CD4-positive, alpha-beta T cell treated with Interleukin-1 beta for 1 hour (primary cell): ENCODE measurements at regions not wholly inside any gene's neighbourhood (a gene's known extent, or its start where the extent isn't known, plus 50 kb on each side); places are given as distances from the start of the nearest gene placed in this dataset.
"Not testable (repeated sequence)": the region's sequence is repeated elsewhere in the genome, so short reads cannot be mapped to it uniquely, and the experiment has no call there.

Source experiments
- DNase-seq, 2 donors: peaks; one replicate each; pipeline ENCODE4 v3.0.0-alpha.2; 2020 to 2022

- no peak for DNase-seq
Observed at GRCh38 chr13:66237411-66238062, 992.6 kb downstream of the PCDH9 start.

DNA sequence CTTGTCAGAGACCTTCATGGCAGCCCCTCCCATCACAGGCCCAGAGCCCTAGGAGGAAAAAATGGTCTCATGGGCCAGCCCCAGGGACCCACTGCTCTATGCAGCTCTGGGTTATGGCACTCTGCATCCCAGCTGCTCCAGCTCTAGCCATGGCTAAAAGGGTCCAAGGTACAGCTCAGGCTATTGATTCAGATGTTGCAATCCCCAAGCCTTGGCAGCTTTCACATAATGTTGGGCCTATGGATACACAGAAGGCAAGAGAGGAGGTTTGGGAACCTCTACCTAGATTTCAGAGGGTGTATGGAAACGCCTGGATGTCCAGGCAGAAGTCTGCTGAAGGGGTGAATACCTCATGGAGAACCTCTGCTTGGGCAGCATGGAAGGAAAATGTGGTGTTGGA, 996.0 kb downstream of the PCDH9 start:
- DNase-seq: no peak

DNA sequence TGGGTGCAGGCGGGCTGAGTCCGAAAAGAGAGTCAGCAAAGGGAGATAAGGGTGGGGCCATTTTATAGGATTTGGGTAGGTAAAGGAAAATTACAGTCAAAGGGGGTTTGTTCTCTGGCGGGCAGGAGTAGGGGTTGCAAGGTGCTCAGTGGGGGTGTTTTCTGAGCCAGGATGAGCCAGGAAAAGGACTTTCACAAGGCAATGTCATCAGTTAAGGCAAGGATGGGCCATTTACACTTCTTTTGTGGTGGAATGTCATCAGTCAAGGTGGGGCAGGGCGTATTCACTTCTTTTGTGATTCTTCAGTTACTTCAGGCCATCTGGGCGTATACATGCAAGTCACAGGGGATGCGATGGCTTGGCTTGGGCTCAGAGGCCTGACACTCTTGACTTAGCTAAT, 998.2 kb downstream of the PCDH9 start:
- DNase-seq: not testable (repeated sequence)

GRCh38 chr13:66225072-66225471, 1005.1 kb downstream of the PCDH9 start:
- no peak for DNase-seq

DNA sequence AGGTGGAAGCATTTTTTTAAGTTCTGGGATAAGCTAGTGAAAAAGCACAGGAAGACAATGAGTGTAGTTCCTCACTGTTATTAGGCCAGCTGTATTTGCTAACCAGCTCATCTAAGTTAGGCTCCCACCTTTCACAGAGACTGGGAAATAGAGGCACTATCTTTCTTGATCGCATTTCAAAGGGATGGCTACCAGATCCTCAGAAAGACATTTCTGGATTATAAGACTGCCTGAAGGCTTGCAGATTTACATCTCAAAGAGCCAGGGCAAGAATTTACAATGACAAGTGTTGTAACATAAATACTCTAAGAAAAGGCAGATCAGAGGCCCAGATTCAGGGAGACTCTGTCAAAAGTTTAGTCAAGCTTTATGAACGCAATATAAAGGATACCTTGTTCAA, 1005.5 kb downstream of the PCDH9 start:
- DNase-seq: no peak

DNA sequence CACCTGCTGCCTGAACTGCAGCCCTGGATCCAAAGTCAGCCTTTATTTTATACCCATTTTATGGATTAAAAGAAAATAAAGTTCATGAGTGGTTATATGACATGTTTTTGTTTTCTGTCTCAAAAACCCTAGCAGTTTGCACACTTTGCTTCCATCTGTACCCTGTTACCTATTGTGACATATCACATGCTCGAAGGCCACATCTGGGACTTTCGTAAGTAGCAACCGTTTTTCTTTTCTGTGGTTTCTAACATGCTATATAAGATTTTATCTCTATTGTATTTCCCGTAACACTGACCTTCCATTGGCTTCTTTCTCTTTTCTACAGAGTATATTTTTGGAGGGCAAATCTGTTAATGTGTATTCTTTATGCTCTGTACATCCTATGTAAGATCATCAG, 1007.2 kb downstream of the PCDH9 start:
- DNase-seq: no peak

GRCh38 chr13:66222127-66222526, 1008.0 kb downstream of the PCDH9 start:
- DNase-seq: no peak

DNA sequence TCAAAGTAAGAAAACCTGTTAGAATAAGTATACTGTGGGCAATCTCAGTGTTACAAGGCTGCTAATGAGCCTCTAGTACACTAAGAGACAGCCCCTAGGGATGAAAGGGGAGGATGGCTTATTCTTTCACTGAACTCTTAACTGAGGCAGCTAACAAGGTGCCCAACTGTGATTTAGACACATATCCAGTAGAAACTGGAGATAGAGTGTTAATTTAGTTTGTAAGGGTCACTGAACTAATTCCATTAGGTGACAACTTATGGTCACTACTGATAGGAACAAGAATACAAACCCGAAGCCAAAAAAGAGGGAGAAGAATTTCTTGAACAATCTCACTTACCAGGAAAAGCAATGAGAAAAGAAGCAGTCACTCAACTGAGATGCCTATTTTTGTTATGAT, 1010.6 kb downstream of the PCDH9 start:
- no peak for DNase-seq

GRCh38 chr13:66218583-66218982, 1011.6 kb downstream of the PCDH9 start:
- DNase-seq: no peak

GRCh38 chr13:66216728-66217127, 1013.4 kb downstream of the PCDH9 start:
- DNase-seq: no peak

DNA sequence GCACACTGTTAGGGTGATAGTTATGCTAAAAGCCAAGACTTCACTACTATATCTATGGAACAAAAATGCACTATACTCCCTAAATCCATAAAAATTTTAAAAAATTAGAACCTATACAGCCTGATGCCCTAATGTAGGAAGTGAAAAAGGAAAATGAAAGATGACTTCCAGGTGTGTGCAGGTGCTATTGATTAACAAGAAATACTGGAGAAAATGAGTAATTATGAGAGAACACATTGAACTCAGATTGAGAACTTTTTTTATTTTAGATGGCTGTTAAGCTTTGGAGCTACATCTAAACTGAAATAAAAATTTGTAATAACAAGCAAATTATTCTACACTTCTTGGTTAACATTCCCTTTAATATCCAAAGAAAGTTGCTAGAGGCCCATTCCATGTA, 1015.7 kb downstream of the PCDH9 start:
- no peak for DNase-seq

DNA sequence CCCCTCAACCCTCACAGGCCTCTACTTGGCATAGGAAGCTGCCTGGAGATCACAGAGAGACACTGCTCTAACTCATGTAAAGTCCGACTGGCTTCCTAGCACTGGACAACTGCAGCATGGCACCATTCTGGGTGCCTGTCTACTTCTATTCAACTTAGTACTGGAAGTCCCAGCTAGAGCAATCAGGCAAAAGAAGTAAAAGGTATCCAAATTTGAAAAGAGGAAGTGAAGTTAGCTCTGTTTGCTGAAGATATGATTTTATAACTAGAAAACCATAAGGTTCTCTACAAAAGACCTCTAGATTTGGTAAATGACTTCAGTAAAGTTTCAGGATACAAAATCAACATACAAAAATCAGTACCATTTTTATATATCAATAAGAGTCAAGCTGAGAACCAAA, 1017.6 kb downstream of the PCDH9 start:
- no peak for DNase-seq

- no peak for DNase-seq
Observed at GRCh38 chr13:66210677-66211076, 1019.5 kb downstream of the PCDH9 start.

DNA sequence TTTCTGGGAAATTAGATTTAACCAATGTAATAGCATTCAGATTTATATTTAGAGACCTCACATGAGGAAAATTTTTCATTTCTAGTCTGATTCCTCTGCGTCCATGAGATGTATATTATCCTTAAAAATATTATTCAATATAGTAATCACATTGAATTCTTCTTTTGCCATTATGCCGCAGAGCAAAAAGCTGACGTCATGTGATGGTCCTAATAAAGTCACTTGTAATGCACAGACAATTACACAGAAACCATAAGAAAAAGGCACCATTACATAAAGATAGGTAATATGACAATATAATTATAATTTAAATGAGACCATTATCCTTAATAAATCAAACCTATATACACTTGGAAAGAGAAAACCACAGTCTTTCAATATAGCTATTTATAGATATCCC, 1021.5 kb downstream of the PCDH9 start:
- DNase-seq: no peak

DNA sequence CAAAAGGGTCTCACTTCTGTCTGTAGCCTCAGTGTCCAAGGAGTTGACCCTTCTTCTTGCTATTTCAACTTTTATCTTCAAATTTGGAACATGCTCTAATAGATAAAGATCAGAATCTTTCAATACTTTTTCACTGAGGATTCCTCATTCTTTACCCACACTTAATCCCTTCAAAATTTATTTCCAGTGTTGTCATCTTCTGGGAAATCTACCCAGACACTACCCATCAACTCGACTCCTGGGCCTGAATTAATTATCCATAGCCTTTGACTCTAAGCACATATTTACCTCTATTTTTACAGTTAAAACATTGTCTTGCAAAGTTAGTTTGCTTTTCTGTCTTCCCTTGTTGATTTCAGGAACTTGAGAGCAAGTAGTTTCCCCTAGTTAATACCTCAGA, 1022.5 kb downstream of the PCDH9 start:
- DNase-seq: no peak

DNA sequence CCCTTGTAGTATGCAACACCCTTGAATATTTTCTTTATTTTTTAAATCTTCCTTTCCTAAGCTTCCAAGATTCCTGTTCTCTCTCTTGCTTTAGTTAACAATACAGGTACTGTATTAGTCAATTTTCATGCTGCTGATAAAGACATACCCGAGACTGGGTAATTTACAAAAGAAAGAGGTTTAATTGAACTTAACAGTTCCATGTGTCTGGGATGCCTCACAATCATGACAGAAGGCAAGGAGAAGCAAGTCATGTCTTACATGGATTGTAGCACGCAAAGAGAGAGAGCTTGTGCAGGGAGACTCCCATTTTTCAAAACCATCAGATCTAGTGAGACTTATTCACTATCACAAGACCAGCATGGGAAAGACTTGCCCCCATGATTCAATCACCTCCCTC, 1024.3 kb downstream of the PCDH9 start:
- no peak for DNase-seq

DNA sequence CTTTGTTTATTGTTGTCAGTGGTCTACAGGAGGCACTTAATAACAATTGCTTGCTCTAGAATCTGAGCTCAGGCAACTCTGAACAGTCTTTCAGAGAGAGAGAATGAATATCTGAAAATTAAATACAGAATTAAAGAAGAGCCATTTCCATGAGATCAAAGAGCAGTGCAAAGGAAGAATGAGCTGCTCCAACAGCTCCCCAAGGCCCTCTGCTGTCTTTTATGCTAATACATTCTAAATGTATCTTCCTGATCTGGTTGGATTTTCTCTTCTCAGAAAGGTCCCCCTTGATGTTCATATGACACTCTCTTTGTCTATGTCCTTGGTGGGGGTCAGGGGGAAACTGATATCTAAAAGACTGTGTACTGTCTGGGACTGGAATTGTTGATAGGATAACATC, 1029.6 kb downstream of the PCDH9 start:
- no peak for DNase-seq

GRCh38 chr13:66195238-66195637, 1034.9 kb downstream of the PCDH9 start:
- DNase-seq: no peak

GRCh38 chr13:66189986-66190385, 1040.2 kb downstream of the PCDH9 start:
- no peak for DNase-seq

DNA sequence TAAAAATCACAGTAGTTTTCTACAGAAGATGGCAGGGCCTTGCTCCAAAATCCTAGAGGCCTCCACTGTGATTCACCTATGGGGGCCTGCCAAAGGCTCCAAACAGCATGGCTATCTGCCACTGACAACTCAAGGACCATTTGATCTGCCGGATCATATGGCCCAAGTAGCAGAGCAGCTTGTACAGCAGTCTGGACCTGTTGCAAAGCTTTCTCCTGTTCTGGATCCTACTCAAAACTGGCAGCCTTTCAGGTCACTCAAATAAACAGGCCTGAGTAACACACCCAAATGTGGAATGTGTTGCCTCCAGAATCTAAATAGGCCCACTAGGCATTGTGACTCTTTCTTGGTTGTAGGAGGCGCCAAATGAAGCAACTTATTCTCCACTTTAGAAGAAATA, 1049.3 kb downstream of the PCDH9 start:
- no peak for DNase-seq

GRCh38 chr13:66171920-66172319, 1058.2 kb downstream of the PCDH9 start:
- no peak for DNase-seq

- DNase-seq: no peak
Observed at GRCh38 chr13:66162470-66162869, 1067.7 kb downstream of the PCDH9 start.

DNA sequence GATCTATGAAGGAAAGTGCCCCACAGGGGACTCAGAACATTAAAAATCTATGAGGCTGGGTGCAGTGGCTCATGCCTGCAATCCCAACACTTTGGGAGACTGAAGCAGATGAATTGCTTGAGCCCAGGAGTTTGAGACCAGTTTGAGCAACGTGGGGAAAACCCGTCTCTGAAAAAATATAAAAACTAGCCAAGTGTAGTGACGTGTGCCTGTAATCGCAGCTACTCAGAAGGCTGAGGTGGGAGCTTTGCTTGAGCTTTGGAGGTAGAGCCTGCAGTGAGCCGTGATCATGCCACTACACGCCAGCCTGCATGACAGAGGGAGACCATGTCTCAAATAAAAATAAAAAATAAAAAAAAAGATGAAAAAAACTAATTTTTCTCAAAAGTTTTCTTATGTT, 1070.6 kb downstream of the PCDH9 start:
- DNase-seq: no peak

- no peak for DNase-seq
Observed at GRCh38 chr13:66154976-66155375, 1075.2 kb downstream of the PCDH9 start.

GRCh38 chr13:66154354-66154753, 1075.8 kb downstream of the PCDH9 start:
- DNase-seq: no peak

DNA sequence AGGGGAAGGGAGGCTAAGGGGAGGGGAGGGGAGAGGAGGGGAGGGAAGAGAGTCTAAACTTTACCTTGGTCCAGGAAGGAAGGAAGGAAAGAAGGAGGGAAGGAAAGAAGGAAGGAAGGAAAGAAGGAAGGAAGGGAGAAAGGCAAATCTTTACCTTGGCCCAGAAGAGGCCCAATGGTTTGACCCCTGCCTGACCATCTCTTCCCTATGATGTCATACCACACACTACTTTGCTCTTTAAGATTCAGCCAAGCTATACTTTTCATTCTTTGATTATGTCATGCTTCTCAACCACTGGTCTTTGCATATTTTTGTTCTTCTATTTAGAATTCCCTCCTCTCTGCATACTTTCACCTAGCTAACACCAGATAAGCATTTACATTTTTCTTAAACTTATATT, 1077.5 kb downstream of the PCDH9 start:
- no peak for DNase-seq
